Stimulated activated CD4-positive, alpha-beta T cell treated with anti-CD3 and anti-CD28 coated beads, Interleukin-15, amount 100 ng/mL, for 1 hour (primary cell): ENCODE measurements at regions not wholly inside any gene's neighbourhood (a gene's known extent, or its start where the extent isn't known, plus 50 kb on each side); places are given as distances from the start of the nearest gene placed in this dataset.

Experiments
- DNase-seq, 2 donors: peaks; one replicate each; pipeline ENCODE4 v3.0.0-alpha.2; 2020; ENCODE audit warnings: low read depth in 1 of 2, low spot score in 1 of 2

DNA sequence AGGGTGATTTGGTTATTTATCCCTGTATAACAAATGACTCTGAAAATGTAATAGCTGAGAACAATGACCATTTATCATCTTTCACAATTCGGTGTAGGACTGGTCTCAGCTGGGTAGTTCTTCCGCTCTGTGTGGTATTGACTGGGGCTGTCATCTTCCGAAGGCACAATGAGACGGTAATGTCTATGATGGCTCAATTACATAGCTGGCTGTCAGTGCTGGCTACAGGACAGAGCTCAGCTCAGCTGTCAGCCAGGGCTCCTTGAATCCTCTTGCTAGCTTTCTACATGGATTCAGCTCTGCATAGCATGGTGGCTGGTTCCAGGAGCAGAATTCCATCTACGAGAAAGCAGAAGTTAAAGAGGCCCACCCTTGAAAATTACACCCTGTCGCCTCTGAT lies 483.8 kb downstream of the TDRD15 start:
- DNase-seq, result no peak

DNA sequence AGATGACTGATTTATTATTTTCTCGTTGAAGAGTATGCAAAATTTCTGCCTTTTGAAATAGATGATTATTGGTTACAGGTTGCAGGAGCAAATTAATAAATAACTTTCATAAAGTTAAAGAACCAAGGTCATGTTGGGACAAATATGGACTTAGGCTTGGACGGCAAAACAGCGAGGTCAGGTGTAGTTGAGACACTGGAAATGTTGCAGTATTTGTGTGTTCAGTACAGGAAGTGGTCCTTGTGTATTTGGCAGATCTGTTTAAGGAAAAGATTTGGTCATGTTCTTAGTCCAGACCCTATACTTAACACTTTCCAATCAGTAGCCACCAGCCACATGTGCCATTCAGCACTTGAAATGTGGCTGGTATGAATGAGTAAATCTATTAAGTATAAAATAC lies 486.5 kb downstream of the TDRD15 start:
- no peak for DNase-seq

DNA sequence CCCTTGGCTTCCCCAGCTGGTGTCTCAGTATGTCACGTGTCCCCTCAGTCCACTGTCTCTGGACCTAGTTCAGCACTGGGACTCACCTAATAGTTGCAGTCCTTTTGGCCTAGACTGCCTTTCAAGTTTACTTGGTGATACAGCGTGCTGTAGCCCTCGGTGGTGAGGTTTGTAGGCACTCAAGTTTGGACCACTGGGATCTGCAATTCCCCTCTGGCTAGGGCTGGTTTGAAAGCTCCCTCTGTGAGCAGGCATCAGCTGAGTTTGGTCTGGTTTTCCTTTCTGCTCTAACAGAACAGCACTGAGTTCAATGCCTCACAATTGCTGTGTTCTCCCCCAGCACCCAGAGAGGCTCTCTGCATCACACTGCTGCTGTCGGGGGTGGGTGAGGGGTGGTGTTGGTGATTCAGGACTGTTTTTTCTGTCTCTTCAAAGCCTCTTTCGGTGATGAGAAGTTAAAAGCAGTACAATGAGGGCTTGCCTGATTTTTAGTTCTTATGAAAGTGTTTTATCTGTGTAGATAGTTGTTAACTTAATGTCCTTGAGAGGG lies 494.2 kb downstream of the TDRD15 start:
- no peak for DNase-seq

DNA sequence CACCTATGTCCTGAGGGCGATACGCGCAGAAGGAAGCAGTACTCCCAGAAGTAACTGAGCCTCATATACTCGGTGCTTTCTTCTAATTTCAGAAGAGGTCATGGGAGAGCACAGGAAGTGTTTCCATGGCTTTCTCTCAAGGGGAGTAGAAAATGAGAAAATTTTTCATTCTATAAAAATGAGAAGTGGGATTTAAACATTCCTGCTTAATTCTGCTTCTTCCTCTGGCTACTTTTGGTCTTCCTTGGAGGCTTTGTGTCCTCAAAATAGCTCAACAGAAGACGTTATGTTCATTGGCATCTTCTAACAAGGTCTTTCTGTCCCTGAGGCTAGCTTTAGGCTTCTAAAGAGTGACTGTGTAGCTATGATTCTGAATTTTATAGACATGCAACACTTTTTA lies 497.0 kb downstream of the TDRD15 start:
- no peak for DNase-seq

DNA sequence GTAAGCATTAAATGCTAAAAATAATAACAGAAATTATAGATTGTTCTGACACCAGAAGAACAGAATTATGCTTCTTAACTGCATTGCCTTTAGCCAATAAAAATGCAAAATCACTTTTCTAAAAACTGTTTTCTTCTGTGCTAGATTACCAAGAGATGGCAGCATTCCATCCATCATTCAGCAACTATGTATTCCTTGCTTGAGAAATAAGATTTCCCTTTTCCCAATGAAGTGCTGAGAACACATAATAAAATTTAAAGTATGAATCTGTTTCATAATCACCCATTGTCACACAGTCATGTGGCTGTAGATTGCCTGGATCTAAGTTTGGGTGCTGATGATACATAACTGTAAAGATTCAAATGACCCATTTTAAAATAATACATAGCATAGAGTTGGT lies 504.2 kb downstream of the TDRD15 start:
- no peak for DNase-seq

DNA sequence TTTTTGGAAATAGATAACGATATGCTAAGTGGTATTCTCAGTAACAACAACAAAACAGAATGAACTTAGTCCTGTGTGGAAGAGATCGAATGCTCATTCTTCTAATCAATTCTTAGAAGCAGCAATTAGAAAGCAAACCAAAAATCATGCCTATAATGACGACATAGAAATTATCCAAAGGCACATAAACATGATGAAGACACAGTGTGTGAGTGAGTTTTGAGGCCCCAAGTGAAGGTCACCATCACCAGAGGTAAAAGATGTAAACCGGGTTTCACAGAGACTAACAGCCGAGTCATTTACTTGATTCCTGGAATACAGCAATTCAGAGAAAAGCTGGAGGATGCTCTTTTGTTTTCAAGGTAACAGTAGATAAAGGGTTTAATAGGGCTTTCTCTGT lies 509.2 kb downstream of the TDRD15 start:
- no peak for DNase-seq

DNA sequence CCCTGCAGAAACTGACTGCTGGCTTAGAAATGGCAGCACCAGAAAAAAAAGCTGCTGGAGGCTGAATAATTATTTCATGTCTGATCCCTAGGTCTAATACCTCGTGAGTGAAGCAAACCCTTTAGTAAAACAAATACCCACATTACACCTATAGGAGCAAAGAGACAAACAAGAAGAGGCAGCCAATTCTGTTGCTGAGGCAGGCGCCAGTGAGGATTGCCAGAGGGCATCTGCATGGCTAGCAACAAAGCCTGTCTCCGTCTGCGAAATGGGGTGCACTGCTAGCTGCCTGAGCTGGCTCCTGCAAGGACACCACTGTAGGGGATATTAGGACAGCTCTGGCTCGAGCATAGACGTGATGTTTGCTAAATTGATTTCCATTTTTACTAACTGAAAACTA lies 509.7 kb downstream of the TDRD15 start:
- DNase-seq, result no peak

DNA sequence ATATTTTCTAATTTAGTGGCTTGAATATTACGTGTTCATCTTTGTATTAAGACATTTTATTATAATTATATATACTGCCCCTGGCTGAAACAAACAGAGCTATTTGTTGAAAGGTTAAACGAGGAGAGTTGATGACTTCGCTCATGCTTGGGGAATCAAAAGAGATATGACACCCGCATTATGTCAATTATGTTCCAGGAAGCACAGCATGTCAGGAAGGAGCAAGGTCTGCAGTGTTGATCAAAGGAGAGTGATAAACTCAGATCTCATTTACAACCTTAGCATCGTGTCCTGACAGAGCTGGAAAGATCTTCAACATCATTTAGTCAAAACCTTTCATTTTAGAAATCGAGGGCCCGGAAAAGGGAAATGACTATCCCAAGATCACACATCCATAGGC lies 510.1 kb downstream of the TDRD15 start:
- no peak for DNase-seq

DNA sequence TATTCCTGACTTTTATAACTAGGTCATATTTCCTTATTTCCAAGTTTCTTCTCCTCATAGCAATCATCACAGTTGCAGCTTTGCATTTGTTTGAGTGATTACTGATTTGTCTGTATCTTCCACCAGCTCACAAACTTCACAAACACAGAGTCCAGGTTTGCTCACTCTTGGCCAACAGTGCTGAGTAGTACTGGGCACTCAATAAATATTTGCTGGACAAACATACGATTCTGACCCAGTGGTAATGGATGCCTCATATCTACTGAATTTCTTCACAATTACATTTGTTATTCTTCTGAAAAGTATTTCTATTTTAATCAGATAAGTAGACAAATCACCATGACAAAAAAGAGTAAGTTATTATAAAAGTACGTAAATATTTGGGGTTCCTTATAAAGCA lies 516.3 kb downstream of the TDRD15 start:
- DNase-seq, result no peak

DNA sequence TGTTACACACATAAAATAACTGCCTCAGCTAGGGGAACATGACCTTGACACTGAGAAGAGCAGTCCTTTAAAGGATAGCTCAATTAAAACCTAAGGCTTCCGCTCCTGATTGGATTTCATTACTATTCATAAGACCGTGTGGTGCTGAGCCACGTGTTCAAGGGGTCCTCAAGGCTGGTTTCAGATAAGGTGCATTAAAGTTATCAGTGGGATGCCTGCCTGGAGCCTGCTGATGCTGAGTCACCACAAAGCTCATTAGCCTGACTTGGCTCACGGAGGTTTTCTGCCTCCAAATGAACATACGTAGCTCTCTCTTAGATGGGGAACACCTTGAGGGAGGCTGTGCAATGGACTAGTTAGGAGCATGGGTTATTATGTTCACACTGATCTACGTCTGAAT lies 518.9 kb downstream of the TDRD15 start:
- no peak for DNase-seq

DNA sequence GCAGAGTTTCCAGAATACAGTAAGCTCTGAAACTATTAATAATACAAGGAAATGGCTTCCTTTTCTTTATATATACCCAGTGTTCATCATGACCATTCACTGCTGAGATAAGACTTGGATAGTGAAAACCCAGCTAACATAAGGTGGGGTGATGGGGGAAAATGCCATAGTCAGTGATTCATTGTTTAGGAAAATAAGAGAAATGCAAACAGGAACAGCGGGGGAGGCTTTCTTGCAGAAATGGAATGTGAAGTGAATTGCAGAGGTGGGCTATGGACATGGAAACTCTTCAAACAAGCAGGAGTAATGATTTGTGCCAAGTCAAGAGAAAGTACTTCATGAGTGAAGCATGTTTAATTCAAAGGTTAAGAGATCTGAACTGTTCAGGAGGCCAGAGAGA lies 519.4 kb downstream of the TDRD15 start:
- no peak for DNase-seq

DNA sequence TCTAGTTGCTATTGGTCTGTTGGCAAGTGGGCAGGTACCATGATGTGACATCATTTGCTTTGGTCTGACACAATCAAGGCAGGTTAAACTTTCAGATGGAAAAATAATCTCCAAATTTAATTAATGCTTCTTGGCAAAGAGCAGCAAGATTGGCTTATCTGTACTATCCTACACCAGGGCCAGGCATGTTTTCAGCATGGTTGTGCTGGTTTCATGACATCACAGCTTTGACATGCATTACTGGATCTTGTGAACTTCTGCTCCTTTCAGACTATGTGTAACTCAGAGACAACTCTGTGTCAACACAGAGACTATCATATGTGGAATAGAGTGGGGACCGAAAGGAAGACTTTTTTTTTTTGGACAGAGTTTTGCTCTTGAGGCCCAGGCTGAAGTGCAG lies 520.5 kb downstream of the TDRD15 start:
- no peak for DNase-seq

DNA sequence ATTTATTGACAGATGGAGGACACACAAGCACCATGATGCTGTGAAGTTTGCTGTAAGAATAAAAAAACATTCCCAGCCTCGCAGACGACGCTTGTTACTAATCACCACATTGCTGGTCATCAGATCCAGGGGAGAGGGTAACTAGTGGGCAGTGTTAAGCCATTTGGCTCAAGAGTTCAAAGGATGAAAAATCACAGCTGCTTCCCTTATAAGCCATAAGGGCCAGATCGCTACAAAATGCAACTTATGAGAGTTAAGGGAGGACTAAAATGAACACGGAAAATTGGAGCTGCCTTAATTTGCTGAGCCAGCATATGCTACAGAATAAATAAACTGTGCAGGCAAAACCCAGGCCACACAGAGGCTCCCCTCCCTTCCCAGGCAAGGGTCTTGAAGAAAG lies 522.6 kb downstream of the TDRD15 start:
- no peak for DNase-seq

DNA sequence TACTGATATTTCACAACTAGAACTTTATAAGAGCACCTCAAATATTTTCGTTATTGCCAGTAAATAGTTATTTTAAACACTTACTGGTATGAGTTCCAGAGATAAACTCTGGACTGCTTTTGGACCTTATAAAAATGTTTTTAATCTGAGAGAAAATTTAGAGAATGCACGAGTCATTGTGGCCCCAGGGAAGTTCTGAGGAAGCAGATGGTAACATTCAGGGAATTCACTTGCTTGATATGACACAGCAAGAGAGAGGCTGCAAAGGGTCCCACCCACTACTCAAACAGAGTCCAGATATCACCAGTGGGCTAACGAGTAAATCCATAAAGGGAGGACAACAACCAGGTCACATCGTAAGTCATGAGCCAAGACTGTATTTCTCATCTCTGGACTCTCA lies 526.8 kb downstream of the TDRD15 start:
- DNase-seq, result no peak

DNA sequence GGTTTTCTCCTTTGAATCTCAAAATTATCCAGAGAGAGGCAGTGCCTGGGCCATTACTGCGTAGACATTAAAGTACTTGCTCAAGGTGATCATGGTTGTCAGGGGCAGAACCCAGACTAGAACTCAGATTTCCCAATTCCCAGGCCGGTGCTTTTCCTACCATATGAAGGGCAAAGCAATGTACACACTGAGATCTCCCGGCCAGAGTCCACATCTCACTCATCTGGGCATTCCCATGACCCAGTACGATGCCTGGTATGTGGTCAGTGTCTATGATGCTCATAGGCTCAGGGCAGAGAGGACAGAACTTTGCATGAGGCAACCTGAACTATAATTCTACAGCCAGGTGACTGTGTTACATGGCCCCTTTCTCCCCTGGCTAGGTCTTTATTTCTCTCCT lies 531.4 kb downstream of the TDRD15 start:
- DNase-seq, result no peak

DNA sequence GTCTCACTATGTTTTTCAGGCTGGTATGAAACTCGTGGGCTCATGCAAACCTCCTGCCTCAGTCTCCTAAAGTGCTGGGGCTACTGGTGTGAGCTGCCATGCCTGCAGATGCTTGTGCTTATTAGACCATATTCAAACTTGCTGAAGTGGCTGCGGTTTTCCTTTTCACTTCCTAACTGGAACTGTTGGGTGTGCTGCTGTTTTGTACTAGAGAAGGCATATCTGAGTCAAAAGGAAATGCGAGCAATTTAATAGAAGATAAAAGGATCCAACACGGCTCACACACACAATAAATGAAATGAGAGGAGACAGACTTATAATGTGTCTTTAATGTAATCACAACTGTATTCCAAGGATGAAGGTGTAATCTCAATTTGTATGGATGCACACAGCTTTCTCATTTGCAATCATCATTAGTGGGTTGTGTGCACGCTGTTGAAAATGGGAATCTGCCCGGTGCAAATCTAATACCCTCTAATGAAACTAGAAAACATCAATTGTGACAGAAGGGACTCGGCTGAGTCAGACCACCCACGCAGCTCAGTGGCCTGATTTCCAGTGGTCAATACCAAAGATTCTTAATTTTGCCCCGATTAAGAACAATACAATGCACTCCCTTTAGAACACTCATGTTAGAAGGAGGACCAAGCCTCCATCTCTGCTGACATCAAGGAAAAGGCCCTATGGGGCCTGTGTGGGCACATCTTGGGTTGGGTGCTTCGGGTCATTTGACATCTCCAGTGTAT lies 532.7 kb downstream of the TDRD15 start:
- no peak for DNase-seq

DNA sequence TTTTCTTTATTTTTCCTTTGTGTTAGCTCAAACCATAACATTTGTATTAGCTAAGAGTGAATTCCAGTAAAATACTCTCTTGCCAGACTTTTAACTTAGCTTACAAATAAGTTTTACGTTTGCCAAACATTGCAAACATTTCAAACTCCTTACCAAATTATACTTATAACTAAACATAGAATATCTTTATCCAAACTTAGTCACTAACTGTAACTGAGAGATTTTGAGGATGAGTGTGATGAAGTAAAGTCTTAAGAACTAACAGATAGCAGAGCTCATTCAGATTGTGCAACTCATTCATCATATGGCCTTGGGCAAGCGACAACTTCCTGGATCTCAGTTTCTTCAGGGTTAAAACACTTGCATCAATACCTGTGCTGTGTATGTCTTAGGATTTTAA lies 533.7 kb downstream of the TDRD15 start:
- DNase-seq, result no peak

DNA sequence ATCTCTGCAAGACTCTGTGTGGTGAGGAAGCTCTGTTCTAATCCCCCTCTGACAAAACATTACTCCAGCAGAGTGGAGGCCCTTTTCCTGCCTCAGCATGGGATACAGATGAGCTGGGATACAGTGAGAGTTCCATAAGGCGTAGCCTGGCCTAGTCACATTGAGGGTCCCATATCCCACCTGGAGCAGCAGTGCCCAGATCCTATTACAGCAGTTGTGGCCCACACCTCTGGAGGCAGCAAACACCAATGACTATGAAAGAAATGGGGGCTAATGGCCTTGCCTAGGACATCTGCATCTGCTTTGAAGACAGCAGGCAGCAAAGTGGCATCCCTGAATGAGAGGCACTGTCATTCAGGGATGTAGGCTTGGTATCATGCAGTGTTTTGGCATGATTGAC lies 534.5 kb downstream of the TDRD15 start:
- no peak for DNase-seq

DNA sequence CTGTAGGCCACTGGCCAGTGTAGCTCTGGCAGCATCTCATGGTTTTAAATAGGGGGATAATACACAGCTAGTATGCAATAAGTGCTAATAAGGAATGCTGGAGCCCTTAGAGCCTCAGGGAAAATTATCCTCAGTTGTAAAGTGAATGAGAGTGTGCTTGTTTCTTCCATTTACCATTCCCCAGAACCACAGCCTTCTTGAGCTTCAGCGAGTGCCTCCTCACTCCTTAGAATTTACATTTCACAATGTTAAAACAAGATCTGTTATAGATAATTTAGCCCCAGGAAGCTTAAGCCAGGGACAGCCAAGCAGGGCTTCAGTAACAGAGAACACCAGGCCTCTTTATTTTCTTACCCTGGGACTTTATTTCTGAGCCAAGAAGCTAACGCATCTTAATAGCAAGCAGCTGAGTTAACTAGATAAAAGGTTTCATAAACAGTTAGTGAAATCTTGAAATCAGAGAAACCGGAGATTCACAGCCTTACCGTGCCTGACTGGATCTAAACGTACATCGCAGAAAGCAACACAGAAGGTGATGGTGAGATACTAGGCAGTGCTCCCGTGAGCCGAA lies 535.2 kb downstream of the TDRD15 start:
- DNase-seq, result no peak

DNA sequence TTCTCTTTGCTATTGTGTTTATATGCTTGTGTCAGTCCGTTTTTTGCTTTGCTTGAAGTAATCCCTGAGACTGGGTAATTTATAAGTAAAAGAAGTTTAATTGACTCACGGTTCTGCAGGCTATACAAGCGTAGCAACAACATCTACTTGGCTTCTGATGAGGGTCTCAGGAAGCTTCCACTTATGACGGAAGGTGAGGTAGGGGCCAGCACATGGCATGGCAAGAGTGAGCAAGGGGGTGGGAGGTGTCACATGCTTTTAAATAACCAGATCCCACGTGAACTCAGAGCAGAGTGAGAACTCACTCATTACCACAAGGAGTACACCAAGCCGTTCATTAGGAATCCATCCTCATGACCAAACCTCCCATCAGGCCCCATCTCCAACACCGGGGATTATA lies 540.3 kb downstream of the TDRD15 start:
- DNase-seq, result no peak

DNA sequence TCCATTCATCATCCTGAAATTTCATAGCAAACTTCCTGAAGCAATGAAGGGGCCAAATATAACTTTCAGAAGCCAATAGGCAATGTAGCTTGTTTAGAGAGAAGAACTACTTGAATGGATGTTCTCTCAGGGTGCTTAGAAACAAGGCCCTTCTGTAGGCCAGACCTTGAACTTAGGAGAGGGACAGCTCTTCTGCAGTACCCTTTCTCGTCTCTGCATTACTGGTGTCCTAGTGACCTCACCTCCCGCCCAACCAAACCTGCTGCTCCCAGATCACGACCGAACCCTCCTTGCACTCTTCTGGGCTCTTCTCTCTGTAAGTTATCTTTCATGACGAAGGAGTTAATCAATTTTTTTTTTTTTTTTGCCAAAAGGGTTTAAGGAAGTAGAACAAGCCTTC lies 543.9 kb downstream of the TDRD15 start:
- no peak for DNase-seq

DNA sequence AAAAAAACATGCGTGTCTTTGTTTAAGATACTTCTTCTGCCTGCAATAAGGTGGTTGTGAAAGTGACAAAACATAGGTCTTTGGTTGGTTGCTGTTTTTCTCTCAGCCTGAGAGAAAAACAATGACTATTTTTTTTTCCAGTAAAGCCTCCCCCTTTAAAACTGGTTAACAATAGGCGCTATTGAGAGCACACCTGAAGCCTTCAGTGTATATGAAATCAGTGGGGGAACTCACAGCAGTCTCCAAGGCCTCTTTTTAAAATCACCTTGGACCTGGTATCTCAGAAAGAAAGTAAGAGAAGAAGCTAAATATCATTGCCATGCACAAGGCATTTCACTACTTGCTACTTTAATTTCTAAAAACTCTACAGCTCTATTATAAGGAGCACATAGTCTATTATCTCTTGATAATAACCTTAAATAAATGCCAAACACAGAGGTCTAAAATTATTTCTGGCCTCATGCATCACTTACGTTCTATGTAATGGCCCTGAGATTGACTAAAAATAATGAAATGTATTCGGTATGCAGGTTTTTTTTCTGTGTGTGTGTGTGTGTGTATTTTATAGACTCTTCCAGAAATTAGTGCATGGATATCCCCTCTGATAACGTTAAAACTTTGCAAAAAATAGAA lies 544.4 kb downstream of the TDRD15 start:
- no peak for DNase-seq

DNA sequence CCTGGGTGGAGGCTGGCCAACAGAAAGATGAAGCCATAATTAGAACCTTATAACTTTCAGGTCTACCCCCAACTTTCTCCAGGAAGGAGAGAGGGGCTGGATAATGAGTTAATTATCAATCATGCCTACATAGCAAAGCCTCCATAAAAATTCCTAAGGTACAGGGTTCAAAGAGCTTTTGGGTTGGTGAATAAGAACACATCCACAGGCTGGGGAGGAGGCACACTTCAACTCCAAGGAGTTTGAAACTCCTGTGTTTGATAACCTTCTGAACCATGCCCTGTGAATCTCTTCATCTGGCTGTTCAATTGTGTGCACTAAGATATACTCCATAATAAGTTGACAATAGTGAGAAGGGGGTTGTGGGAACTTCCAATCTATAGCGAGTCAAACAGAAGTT lies 552.3 kb downstream of the TDRD15 start:
- DNase-seq, result no peak
